ENCODE measurements at regions not wholly inside any gene's neighbourhood (a gene's known extent, or its start where the extent isn't known, plus 50 kb on each side); places are given as distances from the start of the nearest gene placed in this dataset.

GRCh38 chr6:61555993-61556392 is 730.0 kb downstream of the KHDRBS2 start:
- no peak for TF ChIP-seq CTCF (IDR thresholded peaks at IDR 0.05)
- no peak for TF ChIP-seq ZC3H11A (IDR thresholded peaks at IDR 0.05)
- no peak for TF ChIP-seq USF2 (IDR thresholded peaks at IDR 0.05)
- no peak for TF ChIP-seq POLR2A (IDR thresholded peaks at IDR 0.05; ENCODE audit: low read length)
- no peak for TF ChIP-seq RNF2 (IDR thresholded peaks at IDR 0.05; ENCODE audit: borderline replicate concordance, low read depth)
- no peak for TF ChIP-seq EP300 (IDR thresholded peaks at IDR 0.05)
